Osteoblast (primary cell): ENCODE measurements at regions not wholly inside any gene's neighbourhood (a gene's known extent, or its start where the extent isn't known, plus 50 kb on each side); places are given as distances from the start of the nearest gene placed in this dataset.

Source experiments
- DNase-seq: peaks from one replicate; pipeline ENCODE4 v3.0.0; 2011; ENCODE audit warnings: low spot score, mixed read lengths; ENCODE audit not compliant: insufficient read length; ENCODE audit errors: missing footprints
- H2AFZ ChIP-seq: 2 replicates; pipeline ENCODE4 v1.6.0; 2011; ENCODE audit warnings: mild to moderate bottlenecking, low read length
- H3K27ac ChIP-seq: 2 replicates; pipeline ENCODE4 v1.5.1; 2011; ENCODE audit warnings: mild to moderate bottlenecking, low read depth, low read length, moderate library complexity
- H3K27me3 ChIP-seq: 2 replicates; pipeline ENCODE4 v1.6.0; 2012; ENCODE audit warnings: mild to moderate bottlenecking, control low read depth, inconsistent platforms, low read length, moderate library complexity; ENCODE audit not compliant: insufficient read depth
- H3K36me3 ChIP-seq: 2 replicates; pipeline ENCODE4 v1.5.1; 2011; ENCODE audit warnings: mild to moderate bottlenecking, low read length, control low read depth, moderate library complexity; ENCODE audit not compliant: insufficient read depth
- H3K4me1 ChIP-seq: 2 replicates; pipeline ENCODE4 v1.5.1; 2011; ENCODE audit warnings: mild to moderate bottlenecking, low read length, control low read depth, moderate library complexity; ENCODE audit not compliant: insufficient read depth
- H3K4me2 ChIP-seq: 2 replicates; pipeline ENCODE4 v1.6.0; 2011; ENCODE audit warnings: mild to moderate bottlenecking, low read length; ENCODE audit not compliant: insufficient read depth
- H3K4me3 ChIP-seq: fragments of 200-600 bp; sonication (generic); 3 replicates; pipeline ENCODE4 v1.5.1; 2012; ENCODE audit warnings: mild to moderate bottlenecking, low read length, inconsistent platforms; ENCODE audit not compliant: insufficient read depth
- H3K79me2 ChIP-seq: 2 replicates; pipeline ENCODE4 v1.6.0; 2012; ENCODE audit warnings: mild to moderate bottlenecking, low read length, control low read depth, inconsistent platforms; ENCODE audit not compliant: insufficient read depth
- H3K9me3 ChIP-seq: 2 replicates; pipeline ENCODE4 v1.5.1; 2011; ENCODE audit warnings: low read depth, low read length, control low read depth
- H4K20me1 ChIP-seq: 2 replicates; pipeline ENCODE4 v1.6.0; 2012; ENCODE audit warnings: mild to moderate bottlenecking, low read length, control low read depth; ENCODE audit not compliant: insufficient read depth
- CTCF ChIP-seq: IDR thresholded peaks from 2 replicates; pipeline ENCODE4 v1.5.1; 2011; ENCODE audit warnings: mild to moderate bottlenecking, low read depth, low read length, moderate library complexity; ENCODE audit errors: extremely low read depth

- DNase-seq: peak; percentile 68
- H3K79me2 ChIP-seq: no peaks in the 10 kb centered on the region
- no peaks in the 10 kb centered on the region for H3K27me3 ChIP-seq
- H4K20me1 ChIP-seq: no peaks in the 10 kb centered on the region
- no peak overlapping the region for H3K27ac ChIP-seq
- TF ChIP-seq CTCF: peak; percentile 50
- H3K4me3 ChIP-seq: no peak overlapping the region
- no peaks in the 10 kb centered on the region for H3K36me3 ChIP-seq
- no peaks in the 10 kb centered on the region for H3K9me3 ChIP-seq
- no peak overlapping the region for H2AFZ ChIP-seq
- H3K4me1 ChIP-seq: no peaks in the 10 kb centered on the region
- no peak overlapping the region for H3K4me2 ChIP-seq
These were observed 680.0 kb downstream of the TAF11L14 start for GRCh38 chr5:18314192-18314778.

GRCh38 chr5:18321262-18321942 lies 687.1 kb downstream of the TAF11L14 start:
- Histone ChIP-seq H3K4me3 (no peak overlapping the region), H3K27ac (no peak overlapping the region), H4K20me1 (no peaks in the 10 kb centered on the region), H3K79me2 (no peaks in the 10 kb centered on the region), H3K36me3 (no peaks in the 10 kb centered on the region), H3K4me1 (no peaks in the 10 kb centered on the region), H2AFZ (no peak overlapping the region), H3K27me3 (no peaks in the 10 kb centered on the region), H3K9me3 (no peaks in the 10 kb centered on the region), H3K4me2 (no peak overlapping the region)
- TF ChIP-seq CTCF: no peak
- no peak for DNase-seq

- H3K27ac ChIP-seq: no peak overlapping the region
- H3K4me3 ChIP-seq: no peak overlapping the region
- H3K4me1 ChIP-seq: no peaks in the 10 kb centered on the region
- no peaks in the 10 kb centered on the region for H3K79me2 ChIP-seq
- TF ChIP-seq CTCF: no peak
- H3K4me2 ChIP-seq: no peak overlapping the region
- H3K36me3 ChIP-seq: no peaks in the 10 kb centered on the region
- no peak for DNase-seq
- H4K20me1 ChIP-seq: no peaks in the 10 kb centered on the region
- no peaks in the 10 kb centered on the region for H3K27me3 ChIP-seq
- H3K9me3 ChIP-seq: no peaks in the 10 kb centered on the region
- H2AFZ ChIP-seq: no peak overlapping the region
These were observed 689.6 kb downstream of the TAF11L14 start for GRCh38 chr5:18323891-18324290.

GRCh38 chr5:18325431-18325830 lies 691.2 kb downstream of the TAF11L14 start:
- no peak for TF ChIP-seq CTCF
- H2AFZ ChIP-seq: no peak overlapping the region
- no peaks in the 10 kb centered on the region for H3K4me1 ChIP-seq
- H3K27me3 ChIP-seq: no peaks in the 10 kb centered on the region
- no peak overlapping the region for H3K4me3 ChIP-seq
- no peak overlapping the region for H3K27ac ChIP-seq
- no peak overlapping the region for H3K4me2 ChIP-seq
- no peaks in the 10 kb centered on the region for H3K9me3 ChIP-seq
- DNase-seq: no peak
- no peaks in the 10 kb centered on the region for H3K36me3 ChIP-seq
- H3K79me2 ChIP-seq: no peaks in the 10 kb centered on the region
- H4K20me1 ChIP-seq: no peaks in the 10 kb centered on the region
